ENCODE measurements at regions not wholly inside any gene's neighbourhood (a gene's known extent, or its start where the extent isn't known, plus 50 kb on each side); places are given as distances from the start of the nearest gene placed in this dataset.

DNA sequence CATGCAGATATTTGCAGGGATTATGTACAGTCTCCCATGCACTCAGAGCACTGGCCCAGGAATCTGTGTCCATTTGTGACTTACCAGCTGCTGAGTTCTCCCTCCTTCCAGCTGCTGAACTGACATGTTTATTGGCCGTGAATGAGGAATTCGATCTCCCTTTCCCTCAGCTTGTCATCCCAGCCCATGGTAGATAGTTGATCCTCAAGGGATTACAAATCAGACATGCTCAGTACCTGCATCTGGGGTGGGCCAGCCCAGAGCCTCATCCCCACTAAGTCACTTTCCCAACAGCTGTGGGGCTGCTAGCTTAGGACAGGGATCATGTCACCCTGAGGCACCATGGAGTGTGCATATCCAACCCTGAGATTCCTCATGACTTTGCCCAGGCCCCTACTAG lies 1284.9 kb upstream of the LRRTM1 start:
- in situ Hi-C loops (cut with HindIII; ENCODE audit: low sequenced_read_pairs), result no loop called here
- TF ChIP-seq, protein P1, sequence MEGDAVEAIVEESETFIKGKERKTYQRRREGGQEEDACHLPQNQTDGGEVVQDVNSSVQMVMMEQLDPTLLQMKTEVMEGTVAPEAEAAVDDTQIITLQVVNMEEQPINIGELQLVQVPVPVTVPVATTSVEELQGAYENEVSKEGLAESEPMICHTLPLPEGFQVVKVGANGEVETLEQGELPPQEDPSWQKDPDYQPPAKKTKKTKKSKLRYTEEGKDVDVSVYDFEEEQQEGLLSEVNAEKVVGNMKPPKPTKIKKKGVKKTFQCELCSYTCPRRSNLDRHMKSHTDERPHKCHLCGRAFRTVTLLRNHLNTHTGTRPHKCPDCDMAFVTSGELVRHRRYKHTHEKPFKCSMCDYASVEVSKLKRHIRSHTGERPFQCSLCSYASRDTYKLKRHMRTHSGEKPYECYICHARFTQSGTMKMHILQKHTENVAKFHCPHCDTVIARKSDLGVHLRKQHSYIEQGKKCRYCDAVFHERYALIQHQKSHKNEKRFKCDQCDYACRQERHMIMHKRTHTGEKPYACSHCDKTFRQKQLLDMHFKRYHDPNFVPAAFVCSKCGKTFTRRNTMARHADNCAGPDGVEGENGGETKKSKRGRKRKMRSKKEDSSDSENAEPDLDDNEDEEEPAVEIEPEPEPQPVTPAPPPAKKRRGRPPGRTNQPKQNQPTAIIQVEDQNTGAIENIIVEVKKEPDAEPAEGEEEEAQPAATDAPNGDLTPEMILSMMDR (IDR thresholded peaks at IDR 0.05; ENCODE audit: low read depth, low read length), result no peak
- no peak for DNase-seq (ENCODE audit: low read depth, low spot score)

DNA sequence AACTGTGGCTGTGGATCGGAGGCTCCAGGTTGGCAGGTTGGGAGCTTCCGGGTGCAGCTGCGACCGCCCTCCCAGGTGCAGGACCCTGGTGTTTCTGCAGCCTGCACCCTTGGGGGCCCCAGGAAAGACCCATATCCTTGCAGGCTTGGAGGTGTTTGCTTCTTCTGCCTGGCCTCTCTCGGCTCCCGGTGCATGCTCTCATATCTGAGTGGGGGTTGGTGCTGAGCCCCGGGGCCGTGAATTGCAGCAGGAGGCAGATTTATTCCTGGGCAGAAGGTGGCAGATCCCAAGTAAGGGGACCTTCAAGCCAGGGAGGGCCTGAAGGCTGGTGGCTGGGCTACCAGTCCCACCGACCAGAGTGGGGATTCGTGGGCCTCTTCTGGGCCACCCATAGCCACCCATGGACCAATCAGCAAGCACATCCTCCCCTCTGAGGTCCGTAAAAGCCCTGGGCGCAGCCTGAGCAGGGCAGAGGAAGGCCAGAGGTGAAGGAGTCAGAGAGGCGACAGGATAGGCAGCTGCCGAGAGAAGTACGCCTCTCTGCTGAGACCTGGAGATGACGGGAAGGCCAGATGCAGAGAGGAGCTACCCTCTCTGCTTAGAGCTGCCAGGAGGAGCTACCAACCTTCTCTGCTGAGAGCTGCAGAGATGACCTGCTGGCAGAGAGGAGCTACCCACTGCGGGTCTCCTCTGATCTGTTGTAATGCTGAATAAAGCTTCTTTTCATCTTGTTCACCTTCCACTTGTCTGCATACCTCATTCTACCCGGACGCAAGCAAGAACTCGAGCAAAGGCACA lies 1279.0 kb upstream of the LRRTM1 start:
- in situ Hi-C loops (cut with HindIII; ENCODE audit: low sequenced_read_pairs), result no loop called here
- no peak for DNase-seq (ENCODE audit: low read depth, low spot score)
- TF ChIP-seq, protein P1 (IDR thresholded peaks at IDR 0.05; ENCODE audit: low read depth, low read length), result no peak
- no peak overlapping the region for H3K4me3 ChIP-seq (ENCODE audit: low read depth, low read length)

More for the DNA sequence above, 1284.9 kb upstream of the LRRTM1 start:
- H3K4me3 ChIP-seq (ENCODE audit: low read depth, low read length), result no peak overlapping the region

DNA sequence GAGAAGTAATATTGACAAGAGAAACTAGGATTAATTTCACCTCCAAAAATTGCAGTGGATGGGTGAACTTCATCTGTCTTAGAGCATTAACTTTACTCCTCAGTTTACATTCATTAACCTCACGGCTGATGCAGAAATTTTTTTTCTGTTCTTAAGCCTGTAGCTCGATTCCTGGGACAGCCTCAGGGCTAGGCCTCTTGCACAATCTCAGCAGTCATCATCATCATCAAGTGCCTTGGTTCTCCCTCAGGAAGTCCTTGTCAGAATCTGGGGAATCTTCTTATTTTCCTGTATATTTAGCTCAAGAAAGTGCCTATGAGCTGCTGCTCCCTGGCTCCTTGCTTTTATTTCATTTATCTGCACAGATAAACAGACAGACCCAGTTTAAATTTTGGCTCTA lies 1272.2 kb upstream of the LRRTM1 start:
- in situ Hi-C loops (cut with HindIII; ENCODE audit: low sequenced_read_pairs), result no loop called here
- no peak overlapping the region for H3K4me3 ChIP-seq (ENCODE audit: low read depth, low read length)
- TF ChIP-seq, protein P1 (IDR thresholded peaks at IDR 0.05; ENCODE audit: low read depth, low read length), result no peak
- no peak for DNase-seq (ENCODE audit: low read depth, low spot score)

DNA sequence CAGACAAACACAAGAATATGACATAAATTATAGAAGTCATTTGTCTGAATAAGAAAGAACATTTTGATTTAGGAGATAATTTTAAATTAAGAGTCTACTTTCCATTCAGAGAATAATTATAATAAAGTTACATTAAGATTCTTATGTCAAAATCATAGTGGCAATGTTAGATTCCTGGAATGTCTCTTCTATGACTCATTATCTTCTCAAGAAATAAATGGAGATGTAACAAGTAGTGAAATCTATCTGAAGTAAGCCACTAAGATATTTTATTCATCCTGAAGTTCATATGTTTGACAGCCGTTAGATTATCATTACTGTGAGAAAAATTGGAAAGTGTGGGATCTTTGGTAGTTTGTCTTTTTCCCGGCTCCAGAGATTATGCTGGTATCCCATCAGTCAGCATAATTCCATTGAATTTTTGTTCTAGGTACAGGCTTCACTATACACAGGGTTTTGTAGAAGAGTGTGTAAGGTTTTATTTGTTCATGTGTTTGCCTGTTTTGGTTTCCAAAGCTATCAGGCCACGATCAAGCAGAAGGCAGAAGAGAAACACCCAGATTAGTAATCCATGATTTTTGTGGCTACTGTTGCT lies 1246.6 kb upstream of the LRRTM1 start:
- DNase-seq (ENCODE audit: low read depth, low spot score), result no peak
- no peak overlapping the region for H3K4me3 ChIP-seq (ENCODE audit: low read depth, low read length)
- in situ Hi-C loops (cut with HindIII; ENCODE audit: low sequenced_read_pairs), result no loop called here
- TF ChIP-seq, protein P1 (IDR thresholded peaks at IDR 0.05; ENCODE audit: low read depth, low read length), result no peak

DNA sequence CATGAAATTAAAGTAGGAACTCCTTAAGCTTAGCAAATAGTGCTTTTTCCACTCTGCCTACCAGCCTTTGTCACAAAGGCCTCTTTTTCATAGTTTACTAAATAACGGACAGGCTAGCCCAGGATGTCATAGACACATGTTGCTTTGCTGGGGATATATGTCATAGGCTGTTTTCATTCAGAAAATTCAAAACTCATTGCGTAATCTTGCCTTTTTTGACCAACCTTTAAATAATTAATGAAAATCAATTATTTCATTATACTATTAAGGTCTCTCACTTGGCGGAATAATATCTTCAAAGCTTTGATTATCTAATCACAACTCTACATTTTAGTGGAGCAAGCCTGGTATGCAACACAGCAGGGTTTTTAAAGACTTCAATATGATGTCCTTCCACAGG lies 1245.7 kb upstream of the LRRTM1 start:
- TF ChIP-seq, protein P1 (IDR thresholded peaks at IDR 0.05; ENCODE audit: low read depth, low read length), result no peak
- no peak overlapping the region for H3K4me3 ChIP-seq (ENCODE audit: low read depth, low read length)
- in situ Hi-C loops (cut with HindIII; ENCODE audit: low sequenced_read_pairs), result no loop called here
- no peak for DNase-seq (ENCODE audit: low read depth, low spot score)

DNA sequence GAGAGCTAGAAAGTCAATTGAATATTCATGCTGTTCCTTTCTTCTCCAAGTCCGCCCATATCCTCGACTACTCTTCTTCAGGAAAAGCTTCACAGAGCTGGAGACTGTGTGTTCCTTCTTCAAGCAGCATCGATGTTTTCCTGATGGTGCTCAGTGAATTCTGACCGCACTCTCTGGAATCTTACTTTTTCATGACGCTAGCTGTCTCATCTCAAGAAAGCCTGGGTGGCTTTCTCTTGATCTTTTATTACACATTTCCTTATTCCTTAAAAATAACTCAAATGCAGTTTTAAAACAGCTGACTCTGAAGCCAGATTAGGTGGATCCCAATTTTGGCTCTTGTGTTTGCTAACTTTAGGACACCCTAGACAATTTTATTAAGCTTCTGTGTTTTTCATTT lies 1245.1 kb upstream of the LRRTM1 start:
- no peak overlapping the region for H3K4me3 ChIP-seq (ENCODE audit: low read depth, low read length)
- TF ChIP-seq, protein P1 (IDR thresholded peaks at IDR 0.05; ENCODE audit: low read depth, low read length), result no peak
- no peak for DNase-seq (ENCODE audit: low read depth, low spot score)
- in situ Hi-C loops (cut with HindIII; ENCODE audit: low sequenced_read_pairs), result no loop called here

Measured in astrocyte of the spinal cord (primary cell).